Suppressor macrophage treated with lipopolysaccharide for 1 hour (primary cell): ENCODE measurements at regions not wholly inside any gene's neighbourhood (a gene's known extent, or its start where the extent isn't known, plus 50 kb on each side); places are given as distances from the start of the nearest gene placed in this dataset.
A peak's percentile ranks its signal among the peaks of the same experiment; 100 is the strongest.

ENCODE experiments used
- DNase-seq, 3 donors: peaks; one replicate each; pipeline ENCODE4 v3.0.0-alpha.2; 2020 to 2022

DNA sequence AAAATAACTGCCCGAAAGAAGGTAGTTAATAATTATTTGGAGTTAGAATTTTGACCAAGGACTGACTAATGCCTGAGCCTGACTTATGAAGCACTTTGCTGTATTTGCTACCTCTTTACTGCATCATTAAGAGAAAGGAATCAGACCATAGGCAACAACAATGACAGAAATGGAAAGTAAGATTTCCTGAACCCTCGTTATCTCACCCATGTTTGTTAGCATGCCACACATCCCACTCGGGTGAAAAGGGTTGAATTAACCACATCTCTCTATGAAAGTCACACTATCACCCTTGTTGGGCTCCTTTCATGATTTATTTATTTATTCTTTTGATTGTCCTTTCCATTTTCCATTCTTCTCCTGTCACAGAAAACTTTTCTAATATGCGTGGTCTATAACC is 59.6 kb downstream of the OLIG3 start:
- DNase-seq, result no peak

DNA sequence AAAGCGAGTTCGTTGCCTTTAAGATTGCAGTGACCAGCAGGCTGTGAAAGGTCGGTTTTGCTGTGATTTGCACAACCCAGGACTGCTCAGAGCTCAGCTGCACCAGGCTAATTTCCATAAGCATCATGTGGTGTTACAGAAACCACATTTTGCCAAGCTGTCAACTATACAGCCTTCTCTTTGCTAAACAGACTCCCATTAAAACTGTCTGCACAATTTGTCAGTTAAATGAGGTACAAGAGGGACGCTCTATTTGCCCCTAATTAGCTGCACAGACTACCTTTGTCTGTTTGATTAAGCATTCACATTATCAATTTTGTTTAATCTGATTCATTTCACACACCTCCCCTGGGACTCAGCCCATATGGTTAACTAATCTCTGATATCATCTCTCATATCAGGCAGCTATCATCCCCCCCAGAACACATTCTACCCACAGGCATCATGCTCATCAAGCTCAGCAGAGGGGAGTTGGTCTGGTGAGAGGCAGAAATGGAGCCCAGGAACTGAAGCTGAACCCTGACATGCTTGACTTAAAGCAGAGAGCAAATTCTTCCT is 62.1 kb downstream of the OLIG3 start:
- DNase-seq, result no peak

DNA sequence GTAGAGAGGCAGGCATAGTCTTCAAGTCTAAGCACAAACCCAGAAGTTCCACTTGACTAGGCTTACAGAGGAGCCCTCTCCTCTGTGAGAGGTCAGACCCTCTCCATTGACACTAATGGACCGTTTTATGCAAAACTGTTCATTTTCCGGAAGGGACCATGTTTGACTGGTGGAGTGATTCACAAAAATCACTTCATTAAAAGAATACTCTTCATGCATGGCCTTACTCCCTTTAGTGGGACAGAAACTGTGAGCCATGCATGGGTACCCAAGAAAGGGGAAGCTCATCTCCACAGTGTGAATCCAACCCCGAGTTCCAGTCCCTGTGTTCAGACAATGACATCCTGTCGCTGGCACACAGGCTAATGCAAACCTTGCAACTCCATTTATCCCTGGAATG is 63.2 kb downstream of the OLIG3 start:
- DNase-seq, result no peak

- no peak for DNase-seq
Observed at GRCh38 chr6:137427656-137428290, 66.4 kb downstream of the OLIG3 start.

GRCh38 chr6:137426007-137426689 is 68.0 kb downstream of the OLIG3 start:
- no peak for DNase-seq

GRCh38 chr6:137424251-137424650 is 69.9 kb downstream of the OLIG3 start:
- no peak for DNase-seq

DNA sequence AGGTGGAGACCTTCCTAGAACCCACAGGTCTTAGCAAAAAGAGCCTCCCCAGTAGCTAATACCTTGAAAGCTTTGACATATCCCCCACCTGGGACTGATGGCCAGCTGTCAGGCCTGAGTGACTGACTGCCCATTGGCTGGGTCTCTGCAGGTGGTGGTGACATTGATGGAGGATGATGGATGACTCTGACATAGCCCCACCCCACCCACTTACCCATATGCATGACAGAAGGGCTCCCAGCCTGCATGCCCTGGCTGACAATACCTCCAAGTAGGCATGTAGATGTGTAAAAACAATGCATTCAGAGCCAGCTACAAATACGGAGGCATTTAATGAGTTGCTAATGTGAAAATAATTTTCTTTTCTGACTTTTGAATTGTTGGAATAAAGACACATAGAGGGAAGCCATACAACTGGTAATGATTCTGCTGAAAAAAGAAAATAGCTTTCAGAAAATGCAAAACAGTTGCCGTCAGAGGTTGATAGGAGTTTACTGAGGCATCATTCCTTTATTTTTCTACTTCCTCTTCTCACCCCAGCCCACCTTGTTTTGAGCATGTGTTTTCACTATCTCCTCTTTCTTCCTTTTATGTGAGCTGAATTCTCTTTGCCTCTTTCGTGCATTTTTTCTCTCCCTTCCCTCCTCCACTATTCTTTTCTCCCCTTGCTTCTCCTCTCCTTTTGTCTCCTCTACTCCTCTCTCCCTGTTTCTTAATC is 70.6 kb downstream of the OLIG3 start:
- DNase-seq, result no peak

DNA sequence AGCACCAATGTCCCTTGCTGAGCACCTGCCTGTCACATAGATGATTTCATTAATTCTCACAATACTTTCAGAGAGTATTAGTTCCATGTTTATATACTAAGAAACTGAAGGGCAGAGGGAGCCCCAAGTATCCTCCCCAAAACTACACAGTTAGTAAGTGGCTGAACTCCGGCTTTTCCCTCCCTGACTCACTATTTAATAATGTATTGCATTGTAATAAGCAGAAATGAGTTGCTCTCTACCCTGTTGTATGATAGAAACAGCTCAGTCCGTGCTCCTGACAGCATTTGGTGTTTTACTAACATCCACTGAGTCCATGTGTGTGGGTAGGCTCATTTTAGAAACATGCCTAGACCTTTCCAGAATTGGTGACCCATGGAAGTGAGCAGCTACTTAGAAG is 76.8 kb downstream of the OLIG3 start:
- peak; percentile 34 to 51 (median 45) for DNase-seq

DNA sequence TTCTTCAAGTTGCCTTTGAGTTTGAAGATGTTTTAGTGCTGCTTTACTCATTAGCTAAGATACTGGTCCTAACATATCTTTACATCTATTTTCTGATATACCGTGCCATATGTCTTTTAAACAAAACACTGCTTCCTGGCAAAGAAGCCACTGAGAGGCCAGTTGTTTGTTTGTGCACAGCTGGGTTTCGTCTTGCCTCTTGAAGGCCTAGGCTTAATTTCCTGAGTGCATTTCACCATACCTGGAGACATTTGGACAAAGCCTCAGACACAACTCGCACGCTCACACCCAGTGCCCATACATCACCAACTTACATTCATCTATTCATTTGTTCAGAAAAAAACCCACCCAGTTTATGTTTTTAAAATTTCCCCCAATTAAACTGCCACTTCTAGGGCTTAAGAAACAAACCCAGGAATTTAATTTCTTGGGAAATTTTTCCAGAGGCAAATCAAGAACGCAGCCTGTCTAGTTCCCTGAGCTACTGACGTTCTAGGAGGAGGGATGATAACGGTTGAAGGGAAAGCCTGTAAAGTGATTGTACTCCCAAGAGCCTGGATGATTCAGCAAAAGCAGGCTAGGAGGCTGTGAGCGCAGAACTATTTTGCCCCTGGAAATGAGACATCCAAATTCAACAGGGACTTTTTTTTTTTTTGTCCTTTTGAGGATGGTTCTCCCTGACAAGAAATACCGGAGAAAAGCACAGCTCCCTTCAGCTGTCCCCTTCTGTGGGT is 77.7 kb downstream of the OLIG3 start:
- DNase-seq, result peak; percentile 5 to 25 (median 18)

- no peak for DNase-seq
Observed at GRCh38 chr6:137415834-137416190, 78.4 kb downstream of the OLIG3 start.

DNA sequence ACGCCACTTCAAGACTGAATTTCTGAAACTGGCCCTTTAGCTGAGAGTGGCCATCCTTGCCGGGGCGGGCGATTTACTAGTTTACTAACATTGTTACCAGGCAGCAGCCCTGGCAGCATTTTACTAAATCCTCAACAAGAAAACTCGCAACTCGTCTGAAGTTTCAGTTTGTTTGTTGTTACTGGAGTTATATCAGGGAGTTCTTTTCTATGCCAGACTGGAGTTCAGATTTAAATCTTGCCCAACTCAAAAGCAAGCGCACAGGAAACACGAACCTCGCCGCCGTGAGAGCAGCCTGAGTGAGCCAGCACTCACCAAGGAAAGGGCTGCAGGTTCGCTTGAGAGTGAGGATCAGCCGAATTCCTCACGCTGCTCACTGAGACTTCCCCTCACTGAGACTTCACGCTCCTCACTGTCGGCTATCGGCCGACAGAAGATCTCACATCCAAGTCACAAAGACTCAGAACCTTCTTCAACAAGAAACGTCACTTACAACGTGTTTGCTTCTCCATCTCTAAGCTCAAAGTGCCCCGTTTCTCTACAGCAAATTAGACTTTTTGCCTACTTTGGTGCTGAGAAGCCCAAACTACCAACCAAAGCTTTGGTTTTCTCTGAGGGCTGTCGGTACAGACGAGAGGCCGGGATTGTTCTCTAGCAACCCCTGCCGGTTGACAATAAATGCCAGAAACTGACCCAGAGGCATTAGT is 78.9 kb downstream of the OLIG3 start:
- peak; percentile 80 to 83 (median 81) for DNase-seq

DNA sequence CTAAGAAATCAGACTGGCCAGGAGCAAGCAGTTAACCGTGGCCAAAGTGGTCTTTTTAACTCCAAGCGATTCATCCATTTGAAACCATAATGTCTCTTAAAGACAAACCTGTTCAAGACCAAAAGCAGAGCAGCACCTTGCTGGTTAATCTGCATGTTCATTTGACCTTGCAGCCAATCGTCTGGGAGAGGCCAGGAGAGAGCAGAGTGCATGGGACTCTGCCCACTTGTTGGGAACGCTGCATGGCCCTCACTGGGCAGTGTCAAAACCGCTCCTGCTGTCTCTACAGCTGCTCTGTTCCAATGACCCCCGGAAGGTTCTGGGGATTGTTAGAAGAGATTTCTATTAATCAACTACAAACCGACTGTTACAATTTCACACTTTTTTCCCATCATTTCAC is 79.6 kb downstream of the OLIG3 start:
- no peak for DNase-seq

- DNase-seq, result no peak
Observed at GRCh38 chr6:137413482-137413881, 80.7 kb downstream of the OLIG3 start.

DNA sequence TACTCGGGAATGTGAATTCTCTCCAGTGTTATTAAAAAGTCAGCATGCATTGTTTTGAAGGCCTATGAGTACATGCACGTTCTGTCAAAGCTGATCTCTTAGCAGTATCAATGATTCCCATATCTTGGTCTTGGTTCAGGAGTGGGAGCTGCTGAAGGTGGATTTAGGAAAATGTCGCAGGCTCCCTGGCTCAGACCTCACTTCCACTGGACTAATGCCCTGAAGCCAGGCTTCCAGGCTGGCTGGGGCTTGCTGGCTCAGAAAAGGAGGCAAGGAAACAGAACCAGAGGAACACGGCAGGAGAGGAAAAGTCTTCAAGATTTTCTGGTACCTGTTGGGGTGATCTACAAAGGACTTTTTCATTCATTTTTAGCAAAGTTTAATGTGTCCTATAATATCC is 81.6 kb downstream of the OLIG3 start:
- DNase-seq, result no peak

DNA sequence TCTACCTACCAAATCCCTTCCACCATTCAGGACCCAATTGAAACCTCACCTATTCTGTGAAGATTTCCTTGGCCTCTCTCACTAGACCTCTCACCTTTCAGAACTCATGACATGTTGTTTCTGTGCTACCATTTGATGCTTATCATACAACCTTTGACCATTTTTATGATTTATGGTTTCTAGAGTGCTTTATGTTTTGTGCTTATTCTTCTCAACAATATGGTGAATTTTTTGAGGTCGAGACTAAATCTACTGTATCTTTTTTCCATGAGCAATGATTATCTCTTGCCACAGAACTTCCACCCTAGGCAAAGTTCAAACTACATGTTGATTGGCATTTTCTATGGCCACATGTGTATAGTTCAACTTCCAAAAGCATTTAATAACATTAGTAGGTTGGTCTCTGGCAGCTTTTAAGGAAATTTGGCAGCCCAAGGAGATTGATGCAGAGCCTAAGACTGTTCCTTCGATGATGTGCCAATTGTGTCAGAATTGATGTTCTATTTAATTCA is 84.9 kb downstream of the OLIG3 start:
- no peak for DNase-seq

DNA sequence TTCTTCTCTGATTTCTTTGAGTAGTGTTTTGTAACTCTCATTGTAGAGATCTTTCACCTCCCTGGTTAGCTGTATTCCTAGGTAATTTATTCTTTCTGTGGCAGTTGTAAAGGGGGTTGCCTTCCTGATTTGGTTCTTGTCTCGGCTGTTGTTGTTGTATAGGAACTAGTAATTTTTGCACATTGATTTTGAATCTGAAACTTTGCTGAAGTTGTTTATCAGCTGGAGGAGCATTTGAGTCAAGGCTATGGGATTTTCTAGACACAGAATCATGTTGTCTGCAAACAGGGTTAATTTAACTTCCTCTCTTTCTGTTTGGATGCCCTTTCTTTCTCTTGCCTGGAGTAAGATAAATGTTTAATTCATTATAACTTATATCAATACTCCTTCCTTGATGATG is 86.4 kb downstream of the OLIG3 start:
- DNase-seq, result no peak

GRCh38 chr6:137405806-137406205 is 88.4 kb downstream of the OLIG3 start:
- no peak for DNase-seq

DNA sequence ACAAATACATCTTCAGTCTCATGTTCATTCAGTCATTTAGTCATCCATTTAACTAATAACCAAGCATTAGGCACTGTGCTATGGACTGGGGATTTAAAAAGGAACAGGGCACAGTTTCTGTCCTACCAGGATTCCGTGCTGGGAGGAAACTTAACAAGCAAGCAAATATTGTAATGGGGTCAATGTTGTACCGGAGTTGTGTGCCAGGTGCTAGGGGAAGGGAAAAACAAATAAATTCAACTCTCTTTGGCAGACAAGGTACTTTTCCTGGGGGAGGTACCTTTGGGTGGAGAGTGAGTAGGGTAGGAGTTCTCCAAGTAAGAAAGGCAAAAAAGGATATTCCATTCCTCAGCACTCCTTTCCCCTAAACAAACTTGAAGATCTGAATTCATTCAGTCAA is 90.3 kb downstream of the OLIG3 start:
- DNase-seq, result no peak

GRCh38 chr6:137403443-137403842 is 90.8 kb downstream of the OLIG3 start:
- no peak for DNase-seq

DNA sequence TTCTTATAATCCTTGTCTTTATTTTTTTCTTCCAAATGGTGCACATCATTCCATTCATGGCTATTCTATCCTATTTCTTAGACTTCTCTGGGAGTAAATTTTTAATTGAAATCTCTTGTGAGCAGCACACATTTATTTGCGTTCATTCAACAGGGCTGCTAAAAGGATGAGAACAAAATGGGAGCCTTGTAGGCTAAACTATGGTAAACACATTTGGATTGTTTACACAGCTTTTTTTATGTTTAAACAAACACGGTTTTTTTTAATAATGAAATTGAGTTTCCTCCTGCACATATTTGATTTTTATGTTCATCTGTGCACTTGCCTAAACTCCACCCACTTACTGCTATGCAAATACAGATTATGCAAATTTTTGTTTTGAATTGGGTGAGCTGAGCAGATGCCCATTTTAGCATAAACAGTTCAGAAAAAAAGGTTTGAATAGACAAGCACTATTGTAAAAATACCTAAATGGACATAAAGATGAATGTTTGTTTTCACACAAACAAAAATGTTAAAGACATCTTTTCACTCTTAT is 92.0 kb downstream of the OLIG3 start:
- no peak for DNase-seq

DNA sequence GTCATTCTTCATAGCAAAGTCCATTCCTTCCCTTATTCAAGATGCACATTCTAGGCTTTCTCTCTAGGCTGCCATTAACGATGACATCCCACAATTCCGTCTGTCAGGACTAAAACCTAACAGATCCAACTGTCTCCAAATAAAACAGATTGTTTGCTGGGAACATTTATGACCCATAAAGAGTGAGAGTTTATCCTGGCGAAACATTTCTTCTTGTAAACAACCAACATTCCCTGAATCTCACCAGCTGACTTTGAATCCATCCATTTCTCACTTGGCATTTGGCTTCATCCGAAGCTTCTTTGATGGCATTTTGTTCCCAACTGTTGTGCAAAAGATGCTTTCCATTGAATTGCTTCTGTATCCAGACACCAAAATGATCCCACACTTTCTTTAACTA is 93.1 kb downstream of the OLIG3 start:
- no peak for DNase-seq

- DNase-seq, result no peak
Observed at GRCh38 chr6:137399881-137400443, 94.2 kb downstream of the OLIG3 start.
